ENCODE measurements at regions not wholly inside any gene's neighbourhood (a gene's known extent, or its start where the extent isn't known, plus 50 kb on each side); places are given as distances from the start of the nearest gene placed in this dataset.
A peak's percentile ranks its signal among the peaks of the same experiment; 100 is the strongest.

- no peaks in the 10 kb centered on the region for H3K27me3 Mint-ChIP-seq (ENCODE audit: low read depth)
- H3K27ac Mint-ChIP-seq: peak overlapping the region; percentile 86
- TF ChIP-seq, protein P1, sequence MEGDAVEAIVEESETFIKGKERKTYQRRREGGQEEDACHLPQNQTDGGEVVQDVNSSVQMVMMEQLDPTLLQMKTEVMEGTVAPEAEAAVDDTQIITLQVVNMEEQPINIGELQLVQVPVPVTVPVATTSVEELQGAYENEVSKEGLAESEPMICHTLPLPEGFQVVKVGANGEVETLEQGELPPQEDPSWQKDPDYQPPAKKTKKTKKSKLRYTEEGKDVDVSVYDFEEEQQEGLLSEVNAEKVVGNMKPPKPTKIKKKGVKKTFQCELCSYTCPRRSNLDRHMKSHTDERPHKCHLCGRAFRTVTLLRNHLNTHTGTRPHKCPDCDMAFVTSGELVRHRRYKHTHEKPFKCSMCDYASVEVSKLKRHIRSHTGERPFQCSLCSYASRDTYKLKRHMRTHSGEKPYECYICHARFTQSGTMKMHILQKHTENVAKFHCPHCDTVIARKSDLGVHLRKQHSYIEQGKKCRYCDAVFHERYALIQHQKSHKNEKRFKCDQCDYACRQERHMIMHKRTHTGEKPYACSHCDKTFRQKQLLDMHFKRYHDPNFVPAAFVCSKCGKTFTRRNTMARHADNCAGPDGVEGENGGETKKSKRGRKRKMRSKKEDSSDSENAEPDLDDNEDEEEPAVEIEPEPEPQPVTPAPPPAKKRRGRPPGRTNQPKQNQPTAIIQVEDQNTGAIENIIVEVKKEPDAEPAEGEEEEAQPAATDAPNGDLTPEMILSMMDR (IDR thresholded peaks at IDR 0.05; ENCODE audit: unreplicated experiment): no peak
- H3K4me3 Mint-ChIP-seq: no peak overlapping the region
- peaks cover 40% of the 10 kb centered on the region for H3K4me1 Mint-ChIP-seq
- no peak for DNase-seq (ENCODE audit: low spot score in 2 of 2, unreplicated experiment in 2 of 2)
- H3K36me3 Mint-ChIP-seq: peaks cover 6% of the 10 kb centered on the region
- peaks cover 10% of the 10 kb centered on the region for H3K9me3 Mint-ChIP-seq
Measured at GRCh38 chr12:41981758-41982157, 162.9 kb downstream of the GXYLT1 start.

DNA sequence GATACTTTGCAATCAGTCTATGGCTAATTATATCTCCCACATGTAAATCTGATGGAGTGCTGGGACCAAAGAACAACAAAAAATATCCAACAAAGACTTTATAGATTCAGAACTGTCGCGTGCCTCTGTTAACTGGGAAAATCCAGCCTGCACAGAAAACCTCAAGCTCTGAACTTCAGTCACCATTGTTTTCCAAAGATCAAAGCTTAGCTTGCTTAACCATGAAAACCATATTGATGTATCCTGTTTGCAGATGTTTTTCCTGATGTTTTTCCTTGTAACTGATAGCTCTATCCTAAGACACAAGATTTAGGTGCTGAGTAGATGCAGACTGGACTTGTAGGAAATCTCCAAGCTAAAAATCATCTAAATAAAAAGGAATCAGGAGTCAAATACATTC is 163.7 kb downstream of the GXYLT1 start:
- no peak for DNase-seq (ENCODE audit: low spot score in 2 of 2, unreplicated experiment in 2 of 2)
- TF ChIP-seq, protein P1 (IDR thresholded peaks at IDR 0.05; ENCODE audit: unreplicated experiment): no peak
- peak overlapping the region; percentile 86 for H3K27ac Mint-ChIP-seq
- H3K36me3 Mint-ChIP-seq: peaks cover 6% of the 10 kb centered on the region
- peaks cover 10% of the 10 kb centered on the region for H3K9me3 Mint-ChIP-seq
- H3K4me1 Mint-ChIP-seq: peaks cover 40% of the 10 kb centered on the region
- no peak overlapping the region for H3K4me3 Mint-ChIP-seq
- no peaks in the 10 kb centered on the region for H3K27me3 Mint-ChIP-seq (ENCODE audit: low read depth)

GRCh38 chr12:41980390-41980789 is 164.3 kb downstream of the GXYLT1 start:
- Mint-ChIP-seq H3K4me3 (no peak overlapping the region), H3K9me3 (peaks cover 10% of the 10 kb centered on the region), H3K27me3 (ENCODE audit: low read depth) (no peaks in the 10 kb centered on the region), H3K27ac (no peak overlapping the region), H3K4me1 (peaks cover 40% of the 10 kb centered on the region), H3K36me3 (peaks cover 6% of the 10 kb centered on the region)
- TF ChIP-seq, protein P1 (IDR thresholded peaks at IDR 0.05; ENCODE audit: unreplicated experiment): no peak
- no peak for DNase-seq (ENCODE audit: low spot score in 2 of 2, unreplicated experiment in 2 of 2)

- Mint-ChIP-seq H3K27ac (no peak overlapping the region), H3K36me3 (peaks cover 6% of the 10 kb centered on the region), H3K9me3 (peaks cover 10% of the 10 kb centered on the region), H3K4me1 (peaks cover 40% of the 10 kb centered on the region), H3K27me3 (ENCODE audit: low read depth) (no peaks in the 10 kb centered on the region), H3K4me3 (no peak overlapping the region)
- TF ChIP-seq, protein P1 (IDR thresholded peaks at IDR 0.05; ENCODE audit: unreplicated experiment): no peak
- no peak for DNase-seq (ENCODE audit: low spot score in 2 of 2, unreplicated experiment in 2 of 2)
Measured at GRCh38 chr12:41979574-41979973, 165.1 kb downstream of the GXYLT1 start.

DNA sequence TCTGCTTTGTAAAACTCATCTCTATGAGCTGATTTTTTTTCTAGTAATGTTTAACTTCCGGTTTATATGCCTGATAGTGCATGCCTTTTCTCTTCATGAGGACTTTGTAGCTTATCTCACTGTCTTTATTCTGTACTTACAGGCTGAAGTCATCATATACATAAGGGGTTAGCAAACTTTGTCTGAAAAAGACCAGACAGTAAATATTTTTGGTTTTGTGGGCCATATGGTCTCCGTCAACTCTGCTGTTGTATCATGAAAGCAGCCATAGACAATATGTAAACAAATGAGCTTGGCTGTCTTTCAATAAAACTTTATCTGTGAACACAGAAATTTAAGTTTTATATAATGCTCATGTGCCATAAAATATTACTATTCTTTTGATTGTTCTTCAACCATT is 172.1 kb downstream of the GXYLT1 start:
- H3K36me3 Mint-ChIP-seq: no peaks in the 10 kb centered on the region
- peak overlapping the region; percentile 75 for H3K27ac Mint-ChIP-seq
- DNase-seq (ENCODE audit: low spot score in 2 of 2, unreplicated experiment in 2 of 2): no peak
- no peaks in the 10 kb centered on the region for H3K9me3 Mint-ChIP-seq
- H3K4me3 Mint-ChIP-seq: no peak overlapping the region
- TF ChIP-seq, protein P1 (IDR thresholded peaks at IDR 0.05; ENCODE audit: unreplicated experiment): no peak
- H3K27me3 Mint-ChIP-seq (ENCODE audit: low read depth): no peaks in the 10 kb centered on the region
- H3K4me1 Mint-ChIP-seq: peaks cover 14% of the 10 kb centered on the region

GRCh38 chr12:41972196-41972595 is 172.5 kb downstream of the GXYLT1 start:
- H3K9me3 Mint-ChIP-seq: no peaks in the 10 kb centered on the region
- H3K27me3 Mint-ChIP-seq (ENCODE audit: low read depth): no peaks in the 10 kb centered on the region
- H3K4me3 Mint-ChIP-seq: no peak overlapping the region
- no peaks in the 10 kb centered on the region for H3K36me3 Mint-ChIP-seq
- peaks cover 17% of the 10 kb centered on the region for H3K4me1 Mint-ChIP-seq
- no peak for DNase-seq (ENCODE audit: low spot score in 2 of 2, unreplicated experiment in 2 of 2)
- TF ChIP-seq, protein P1 (IDR thresholded peaks at IDR 0.05; ENCODE audit: unreplicated experiment): no peak
- H3K27ac Mint-ChIP-seq: peak overlapping the region; percentile 75
